ENCODE measurements at regions not wholly inside any gene's neighbourhood (a gene's known extent, or its start where the extent isn't known, plus 50 kb on each side); places are given as distances from the start of the nearest gene placed in this dataset.
"Not testable (repeated sequence)": the region's sequence is repeated elsewhere in the genome, so short reads cannot be mapped to it uniquely, and the experiment has no call there.

- no peaks in the 10 kb centered on the region for H3K4me1 ChIP-seq (replicated peaks)
- H3K36me3 ChIP-seq, result no peaks in the 10 kb centered on the region
- no peak for DNase-seq (ENCODE audit: low spot score)
- intact Hi-C loops (cut with DNase I), result no loop called here
- H3K27ac ChIP-seq, result no peak overlapping the region
- no peaks in the 10 kb centered on the region for H3K9me3 ChIP-seq
- 64% methylated on average over 4 of the region's 4 CpGs for WGBS
- no peaks in the 10 kb centered on the region for H3K27me3 ChIP-seq (replicated peaks; ENCODE audit: insufficient read depth)
- TF ChIP-seq POLR2A (IDR thresholded peaks at IDR 0.05) (no peak), POLR2AphosphoS5 (IDR thresholded peaks at IDR 0.05) (no peak), CTCF (IDR thresholded peaks at IDR 0.05) (no peak)
- H3K4me3 ChIP-seq, result no peak overlapping the region
Measured at GRCh38 chr4:43485196-43485595, 592.7 kb downstream of the GRXCR1 start.

GRCh38 chr4:43496188-43496587, 603.7 kb downstream of the GRXCR1 start:
- no peaks in the 10 kb centered on the region for H3K9me3 ChIP-seq
- intact Hi-C loops (cut with DNase I), result no loop called here
- H3K4me1 ChIP-seq (replicated peaks), result no peaks in the 10 kb centered on the region
- DNase-seq (ENCODE audit: low spot score), result no peak
- no peak overlapping the region for H3K27ac ChIP-seq
- TF ChIP-seq CTCF (IDR thresholded peaks at IDR 0.05) (no peak), POLR2AphosphoS5 (IDR thresholded peaks at IDR 0.05) (no peak), POLR2A (IDR thresholded peaks at IDR 0.05) (no peak)
- no peak overlapping the region for H3K4me3 ChIP-seq
- H3K36me3 ChIP-seq, result no peaks in the 10 kb centered on the region
- H3K27me3 ChIP-seq (replicated peaks; ENCODE audit: insufficient read depth), result no peaks in the 10 kb centered on the region

GRCh38 chr4:43496602-43497001, 604.1 kb downstream of the GRXCR1 start:
- no peaks in the 10 kb centered on the region for H3K36me3 ChIP-seq
- H3K4me1 ChIP-seq (replicated peaks), result no peaks in the 10 kb centered on the region
- H3K27me3 ChIP-seq (replicated peaks; ENCODE audit: insufficient read depth), result no peaks in the 10 kb centered on the region
- DNase-seq (ENCODE audit: low spot score), result no peak
- intact Hi-C loops (cut with DNase I), result no loop called here
- no peak overlapping the region for H3K4me3 ChIP-seq
- no peaks in the 10 kb centered on the region for H3K9me3 ChIP-seq
- WGBS, result 45% methylated on average over 2 of the region's 2 CpGs
- TF ChIP-seq POLR2AphosphoS5 (IDR thresholded peaks at IDR 0.05) (no peak), CTCF (IDR thresholded peaks at IDR 0.05) (no peak), POLR2A (IDR thresholded peaks at IDR 0.05) (no peak)
- no peak overlapping the region for H3K27ac ChIP-seq

GRCh38 chr4:43505823-43506222, 613.3 kb downstream of the GRXCR1 start:
- not testable (repeated sequence) for H3K4me3 ChIP-seq; H3K4me1 ChIP-seq (replicated peaks)
- 95% methylated on average over 13 of the region's 13 CpGs for WGBS

GRCh38 chr4:43512253-43512652, 619.7 kb downstream of the GRXCR1 start:
- no peak for DNase-seq (ENCODE audit: low spot score)
- no peaks in the 10 kb centered on the region for H3K36me3 ChIP-seq
- H3K27ac ChIP-seq, result no peak overlapping the region
- no peak overlapping the region for H3K4me3 ChIP-seq
- H3K4me1 ChIP-seq (replicated peaks), result no peaks in the 10 kb centered on the region
- 55% methylated on average over 1 of the region's 1 CpG for WGBS
- no peaks in the 10 kb centered on the region for H3K9me3 ChIP-seq
- no peaks in the 10 kb centered on the region for H3K27me3 ChIP-seq (replicated peaks; ENCODE audit: insufficient read depth)
- TF ChIP-seq POLR2AphosphoS5 (IDR thresholded peaks at IDR 0.05), result no peak
- no peak for TF ChIP-seq CTCF (IDR thresholded peaks at IDR 0.05)
- TF ChIP-seq POLR2A (IDR thresholded peaks at IDR 0.05), result no peak
- intact Hi-C loops (cut with DNase I), result no loop called here

More at GRCh38 chr4:43505823-43506222, 613.3 kb downstream of the GRXCR1 start:
- DNase-seq (ENCODE audit: low spot score); intact Hi-C loops (cut with DNase I); H3K27ac ChIP-seq; H3K9me3 ChIP-seq; H3K36me3 ChIP-seq; H3K27me3 ChIP-seq (replicated peaks; ENCODE audit: insufficient read depth): not testable (repeated sequence)
